GM12891 (cell line): ENCODE measurements at regions not wholly inside any gene's neighbourhood (a gene's known extent, or its start where the extent isn't known, plus 50 kb on each side); places are given as distances from the start of the nearest gene placed in this dataset.

Experiments
- PAX5 ChIP-seq: IDR thresholded peaks from 2 replicates; pipeline ENCODE4 v1.6.1; 2011; ENCODE audit warnings: low read length, moderate library complexity, mild to moderate bottlenecking; ENCODE audit not compliant: insufficient read depth, severe bottlenecking
- POLR2A ChIP-seq: IDR thresholded peaks from 2 replicates; pipeline ENCODE4 v1.6.1; 2011; ENCODE audit warnings: low read depth, low read length, control low read depth
- POLR2AphosphoS5 ChIP-seq: IDR thresholded peaks from 2 replicates; pipeline ENCODE4 v1.6.1; 2011; ENCODE audit warnings: low read depth, low read length, control low read depth
- SPI1 ChIP-seq: IDR thresholded peaks from 2 replicates; pipeline ENCODE4 v1.6.1; 2011; ENCODE audit warnings: low read depth, low read length, control low read depth
- TAF1 ChIP-seq: IDR thresholded peaks from 2 replicates; pipeline ENCODE4 v1.6.1; 2011; ENCODE audit warnings: low read depth, low read length, control low read depth

DNA sequence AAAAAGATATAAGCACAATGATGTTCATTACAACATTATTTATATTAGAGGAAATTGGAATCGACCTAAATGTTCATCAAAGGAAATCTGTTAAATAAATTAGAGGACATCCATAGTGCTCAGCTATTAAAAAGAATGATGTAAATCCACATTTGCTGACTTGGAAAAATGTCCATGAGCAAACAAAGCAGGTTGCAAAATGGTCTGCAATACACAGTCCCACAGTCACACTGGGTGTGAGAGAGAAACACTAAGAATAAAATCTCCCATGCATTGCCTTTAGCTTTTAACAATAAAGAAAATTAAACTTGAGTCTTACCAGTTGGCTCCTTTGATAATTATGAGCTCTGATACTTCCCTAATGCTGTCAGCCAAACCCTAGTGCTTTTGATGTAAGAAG, 811.1 kb upstream of the SALL3 start:
- TF ChIP-seq SPI1, result no peak
- no peak for TF ChIP-seq TAF1
- no peak for TF ChIP-seq POLR2A
- no peak for TF ChIP-seq POLR2AphosphoS5
- no peak for TF ChIP-seq PAX5
